HG02623 (cell line): ENCODE measurements at regions not wholly inside any gene's neighbourhood (a gene's known extent, or its start where the extent isn't known, plus 50 kb on each side); places are given as distances from the start of the nearest gene placed in this dataset.

Experiments
- ATAC-seq: cut with Tn5 transposase; IDR thresholded peaks from one replicate; pipeline ENCODE4 v1.9.1; 2021; ENCODE audit warnings: moderate library complexity; ENCODE audit not compliant: unreplicated experiment

DNA sequence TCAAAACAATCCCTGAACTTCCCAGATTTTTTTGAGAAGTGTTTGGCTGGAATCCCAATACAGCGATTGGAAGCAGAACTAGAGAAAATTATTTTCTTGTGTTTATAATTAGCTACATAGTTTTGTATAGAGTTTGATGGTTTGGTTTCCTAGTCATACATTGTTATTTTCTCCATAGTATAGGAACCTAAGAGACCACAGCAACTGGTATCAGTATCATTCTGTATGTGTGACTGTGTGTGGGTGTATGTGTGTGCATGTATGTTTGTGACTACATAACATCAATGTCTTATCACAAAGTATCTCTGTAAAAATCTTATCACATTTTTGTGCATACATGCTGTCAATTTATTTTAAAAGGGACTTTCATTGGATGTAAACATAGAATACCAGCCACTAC lies 780.5 kb downstream of the MRPL39 start:
- no peak for ATAC-seq

DNA sequence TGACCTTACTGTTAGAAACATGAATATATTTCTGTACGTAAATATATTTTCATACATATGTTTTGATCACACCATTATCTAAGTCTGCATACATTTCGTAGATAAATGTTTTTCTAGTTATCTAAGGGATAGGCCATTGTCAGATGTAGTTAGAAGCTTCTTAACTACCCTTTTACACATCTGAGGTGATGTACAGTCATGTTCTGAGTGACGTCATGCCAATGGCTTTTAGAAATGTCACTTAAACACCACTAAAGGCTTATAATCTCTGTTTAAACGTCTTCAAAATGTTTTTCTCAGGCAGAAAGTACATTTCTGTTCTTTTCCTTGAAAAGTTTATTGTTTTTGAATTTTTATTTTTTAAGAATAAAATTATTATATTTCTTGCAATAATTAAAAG lies 781.9 kb downstream of the MRPL39 start:
- no peak for ATAC-seq

DNA sequence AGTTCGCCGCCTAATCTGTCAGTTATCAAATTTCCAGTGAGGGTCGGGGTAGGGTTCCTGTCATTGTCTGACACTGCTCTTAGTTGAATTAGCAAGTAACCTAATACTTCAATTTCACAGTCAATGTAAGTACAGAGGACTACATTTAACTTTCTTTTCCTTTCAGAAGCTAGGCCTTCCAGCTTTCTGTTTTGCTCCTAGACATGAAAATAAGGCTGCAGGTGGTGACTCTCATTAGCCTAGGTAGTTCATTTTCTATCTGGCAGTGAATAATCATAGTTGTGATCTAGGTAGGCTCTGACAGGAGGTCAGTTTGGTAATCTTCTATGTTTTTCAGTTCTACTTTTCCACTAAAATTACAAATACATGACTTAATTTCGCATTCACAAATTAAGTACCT lies 783.1 kb downstream of the MRPL39 start:
- no peak for ATAC-seq

DNA sequence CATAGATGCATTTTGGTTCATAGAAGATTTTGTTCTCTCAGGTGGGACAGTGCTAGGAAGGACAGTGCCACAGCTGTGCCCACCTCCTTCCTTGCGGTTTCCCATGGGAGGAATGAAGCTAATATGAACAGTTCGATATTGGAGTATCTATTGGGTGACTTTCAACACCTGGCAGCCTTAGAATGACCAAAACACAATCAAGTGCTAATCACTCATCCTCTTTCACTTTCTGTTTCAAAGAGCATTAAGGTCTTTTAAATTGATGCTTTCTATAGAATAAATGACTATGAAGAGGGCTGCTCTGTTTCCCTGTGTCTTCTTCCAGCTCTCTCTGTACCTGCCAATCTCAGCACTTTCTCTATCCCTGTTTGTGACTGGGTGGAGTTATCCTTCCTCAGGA lies 784.0 kb downstream of the MRPL39 start:
- ATAC-seq = no peak

DNA sequence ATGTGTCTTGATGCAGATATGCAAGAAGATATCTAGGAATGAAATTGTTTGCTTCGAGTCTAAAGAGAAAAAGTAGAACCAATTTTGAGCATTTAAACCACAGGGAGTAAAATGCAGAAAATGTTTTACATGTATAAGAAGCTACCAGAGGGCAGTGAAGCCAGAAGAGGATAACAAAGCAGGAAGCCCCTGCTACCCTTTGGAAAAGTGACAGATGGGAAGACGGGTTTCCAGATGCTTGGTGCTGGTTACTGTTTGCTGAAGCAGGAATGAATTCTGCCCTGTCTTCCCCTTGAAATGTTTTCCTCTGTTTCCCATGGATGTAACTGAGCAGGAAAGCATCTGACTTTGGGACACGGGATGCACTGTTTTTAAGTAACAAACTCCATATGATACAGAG lies 822.2 kb downstream of the MRPL39 start:
- ATAC-seq = no peak

- ATAC-seq = no peak
These were observed 826.1 kb downstream of the MRPL39 start for GRCh38 chr21:24781146-24781545.

- ATAC-seq = no peak
These were observed 847.8 kb downstream of the MRPL39 start for GRCh38 chr21:24759348-24760075.

DNA sequence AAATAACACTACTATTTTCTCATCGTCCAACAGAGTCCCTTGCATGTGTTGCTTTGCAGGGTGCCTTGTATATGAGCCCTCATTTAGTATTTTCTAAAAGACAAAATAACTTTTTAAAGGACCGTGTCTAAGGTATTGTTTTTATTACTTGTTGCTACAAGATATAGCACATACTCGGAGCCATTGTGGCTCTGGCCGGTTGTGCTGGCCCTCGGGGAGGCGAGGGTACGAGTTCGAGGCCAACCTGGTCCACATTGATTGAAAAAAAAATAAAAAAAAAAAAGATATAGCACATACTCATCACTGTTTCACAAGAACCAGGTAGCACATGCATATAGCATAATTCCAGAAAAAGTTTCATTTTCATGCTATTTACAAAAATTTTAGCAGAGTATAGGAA lies 869.2 kb downstream of the MRPL39 start:
- no peak for ATAC-seq

DNA sequence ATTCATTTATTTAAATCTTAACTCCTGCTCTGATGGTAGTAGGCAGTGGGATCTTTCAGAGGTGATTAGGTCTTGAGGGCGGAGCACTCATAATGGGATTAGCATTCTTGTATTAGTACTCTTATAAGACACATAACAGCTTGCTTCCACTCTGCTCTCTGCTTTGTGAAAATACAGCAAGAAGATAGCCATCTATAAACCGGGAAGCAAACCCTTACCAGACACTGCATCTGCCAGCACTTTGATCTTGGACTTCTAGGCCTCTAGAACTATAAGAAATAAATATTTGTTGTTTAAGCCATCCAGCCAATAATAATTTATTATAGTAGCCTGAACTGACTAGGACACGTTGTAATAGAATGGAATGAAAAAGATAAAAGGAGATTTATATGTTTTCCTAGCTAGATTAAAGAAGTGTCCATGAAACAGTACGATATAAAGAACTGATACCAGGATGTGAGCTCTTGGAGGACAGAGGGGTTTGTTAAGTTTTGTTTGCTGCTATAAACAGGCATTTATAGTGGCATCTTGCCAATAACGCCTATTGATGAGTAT lies 869.9 kb downstream of the MRPL39 start:
- no peak for ATAC-seq

- no peak for ATAC-seq
These were observed 876.6 kb downstream of the MRPL39 start for GRCh38 chr21:24730661-24731060.

DNA sequence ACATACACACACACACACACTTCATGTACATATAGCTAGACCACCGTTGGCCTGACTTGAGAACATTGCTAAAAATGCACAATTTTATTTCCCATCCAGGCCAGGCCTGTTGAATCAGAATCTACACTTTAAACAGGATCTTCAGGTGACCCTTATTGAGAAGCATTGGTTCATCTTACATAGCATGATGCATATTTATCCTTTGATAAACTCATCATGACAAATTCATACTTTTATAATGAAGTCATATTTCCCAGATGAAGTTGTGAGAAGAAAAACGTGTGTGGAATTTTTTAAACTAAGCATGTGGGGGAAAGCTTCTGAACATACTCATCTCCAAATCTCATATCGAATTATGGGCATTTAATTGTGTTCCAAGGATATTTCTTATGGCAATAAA lies 877.7 kb downstream of the MRPL39 start:
- ATAC-seq = no peak

GRCh38 chr21:24727803-24728440 lies 879.4 kb downstream of the MRPL39 start:
- no peak for ATAC-seq

DNA sequence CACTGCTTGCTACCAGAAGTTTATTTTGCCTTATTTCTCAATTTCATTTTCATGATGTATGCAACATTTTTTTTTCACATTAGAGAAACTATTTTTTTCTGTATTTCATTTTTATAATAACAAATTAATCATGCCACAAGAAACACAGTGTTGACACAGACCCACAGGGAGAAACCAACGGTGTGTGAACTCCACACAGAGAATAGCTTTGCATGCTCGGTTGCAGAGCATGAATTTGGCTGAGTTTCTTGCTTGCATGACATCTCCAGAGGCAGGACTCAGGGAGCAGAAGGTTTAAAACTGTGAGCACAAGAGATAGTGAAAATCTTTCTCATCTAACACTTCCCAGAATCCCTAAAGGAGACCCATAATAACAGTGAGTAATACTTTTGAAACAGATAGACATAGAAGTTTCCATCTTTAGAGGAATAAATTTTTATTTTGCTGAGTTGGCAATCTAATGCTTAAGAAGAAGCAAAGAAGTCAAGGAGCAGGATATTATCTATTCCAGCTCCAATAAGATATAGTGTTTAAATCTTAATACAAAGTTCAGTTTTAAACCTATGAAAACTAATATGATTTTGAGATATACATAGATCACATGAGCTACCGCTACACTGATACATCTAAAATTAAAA lies 890.9 kb downstream of the MRPL39 start:
- ATAC-seq = no peak

GRCh38 chr21:24714646-24715200 lies 892.6 kb downstream of the MRPL39 start:
- ATAC-seq = no peak

GRCh38 chr21:24705201-24705600 lies 902.1 kb downstream of the MRPL39 start:
- no peak for ATAC-seq

- ATAC-seq = no peak
These were observed 913.5 kb downstream of the MRPL39 start for GRCh38 chr21:24693779-24694178.

DNA sequence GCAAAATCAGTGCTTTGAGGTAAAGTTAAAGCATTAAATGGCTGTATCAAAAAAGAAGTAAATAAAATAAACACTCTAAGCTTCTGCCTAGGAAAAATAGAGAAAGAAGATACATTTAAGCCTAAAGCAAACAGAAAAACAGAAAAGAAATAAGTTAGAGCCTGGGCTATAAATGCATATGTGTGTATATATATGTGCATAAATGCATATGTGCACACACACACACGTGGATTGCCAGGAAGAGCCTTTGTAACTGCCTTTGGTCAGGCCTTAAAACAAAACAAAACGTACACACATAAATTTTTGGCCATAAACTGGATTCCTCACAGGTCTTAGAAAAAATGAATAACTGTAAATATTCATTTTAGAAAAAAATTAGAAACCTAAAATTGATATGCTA lies 925.8 kb downstream of the MRPL39 start:
- no peak for ATAC-seq

GRCh38 chr21:24671901-24672300 lies 935.4 kb downstream of the MRPL39 start:
- ATAC-seq = no peak

- ATAC-seq = no peak
These were observed 948.4 kb downstream of the MRPL39 start for GRCh38 chr21:24658926-24659325.

DNA sequence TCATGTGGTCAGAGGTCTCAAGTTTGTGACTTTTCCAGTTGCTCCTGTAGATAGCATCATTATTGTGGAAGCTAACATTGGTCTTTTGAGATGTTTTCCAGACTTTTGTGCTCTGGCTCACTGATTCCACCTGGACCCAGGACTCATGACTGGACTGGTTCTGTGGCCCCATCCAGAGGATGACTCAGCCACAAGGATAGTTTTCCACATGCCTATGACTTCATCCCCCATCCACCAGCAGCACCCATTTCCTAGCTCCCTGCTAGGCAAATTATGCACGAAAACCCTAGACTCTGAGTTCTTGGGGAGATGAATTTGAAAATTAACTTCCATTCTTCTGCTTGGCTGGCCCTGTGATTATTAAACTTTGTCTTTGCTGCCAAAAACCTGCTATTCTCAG lies 949.3 kb downstream of the MRPL39 start:
- no peak for ATAC-seq

DNA sequence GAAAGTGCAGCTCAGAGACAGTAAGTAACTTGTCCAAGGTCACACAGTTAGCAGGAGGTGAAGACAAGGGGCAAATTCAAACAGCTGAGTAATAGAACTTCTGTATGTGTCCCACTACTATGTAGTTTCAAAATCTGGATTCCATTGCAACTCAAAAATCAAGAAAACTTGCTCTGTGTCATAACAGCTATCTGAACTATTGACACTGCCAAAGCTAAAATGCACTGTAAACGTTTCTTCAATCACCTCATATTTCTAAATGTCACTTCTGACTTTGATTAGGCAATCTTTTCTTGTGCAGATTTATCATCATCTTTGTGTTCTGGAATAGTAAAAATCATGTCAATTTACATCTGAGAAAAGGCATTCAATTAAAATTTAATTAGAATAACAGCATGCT lies 957.6 kb downstream of the MRPL39 start:
- no peak for ATAC-seq

GRCh38 chr21:24636696-24637095 lies 970.6 kb downstream of the MRPL39 start:
- no peak for ATAC-seq
